ENCODE measurements at regions not wholly inside any gene's neighbourhood (a gene's known extent, or its start where the extent isn't known, plus 50 kb on each side); places are given as distances from the start of the nearest gene placed in this dataset.

DNA sequence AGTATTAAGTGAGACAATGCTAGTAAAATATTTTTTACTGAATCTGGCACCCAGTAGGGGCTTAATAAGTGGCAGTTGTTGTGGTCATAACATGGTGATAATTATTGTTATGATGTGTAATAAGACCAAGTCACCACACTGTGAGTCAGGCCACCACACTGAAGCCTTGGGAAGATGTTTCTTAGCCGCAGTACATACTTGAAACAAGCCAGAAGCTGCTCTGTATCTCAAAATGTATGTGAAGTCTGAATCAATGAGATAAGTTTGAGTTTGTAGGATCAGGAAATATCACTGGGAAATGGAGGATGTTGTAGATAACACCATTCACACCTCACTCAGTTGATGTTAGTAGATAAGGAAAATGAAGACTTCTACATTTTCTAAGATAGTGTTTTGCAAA is 51.3 kb upstream of the PTPN3 start:
- Histone ChIP-seq H3K27ac (no peak overlapping the region), H3K4me3 (no peak overlapping the region)
- TF ChIP-seq, protein P1, sequence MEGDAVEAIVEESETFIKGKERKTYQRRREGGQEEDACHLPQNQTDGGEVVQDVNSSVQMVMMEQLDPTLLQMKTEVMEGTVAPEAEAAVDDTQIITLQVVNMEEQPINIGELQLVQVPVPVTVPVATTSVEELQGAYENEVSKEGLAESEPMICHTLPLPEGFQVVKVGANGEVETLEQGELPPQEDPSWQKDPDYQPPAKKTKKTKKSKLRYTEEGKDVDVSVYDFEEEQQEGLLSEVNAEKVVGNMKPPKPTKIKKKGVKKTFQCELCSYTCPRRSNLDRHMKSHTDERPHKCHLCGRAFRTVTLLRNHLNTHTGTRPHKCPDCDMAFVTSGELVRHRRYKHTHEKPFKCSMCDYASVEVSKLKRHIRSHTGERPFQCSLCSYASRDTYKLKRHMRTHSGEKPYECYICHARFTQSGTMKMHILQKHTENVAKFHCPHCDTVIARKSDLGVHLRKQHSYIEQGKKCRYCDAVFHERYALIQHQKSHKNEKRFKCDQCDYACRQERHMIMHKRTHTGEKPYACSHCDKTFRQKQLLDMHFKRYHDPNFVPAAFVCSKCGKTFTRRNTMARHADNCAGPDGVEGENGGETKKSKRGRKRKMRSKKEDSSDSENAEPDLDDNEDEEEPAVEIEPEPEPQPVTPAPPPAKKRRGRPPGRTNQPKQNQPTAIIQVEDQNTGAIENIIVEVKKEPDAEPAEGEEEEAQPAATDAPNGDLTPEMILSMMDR (IDR thresholded peaks at IDR 0.05) = no peak
- no peak for DNase-seq (ENCODE audit: low spot score)

GRCh38 chr9:109551651-109552050 is 53.5 kb upstream of the PTPN3 start:
- TF ChIP-seq, protein P1 (IDR thresholded peaks at IDR 0.05) = no peak
- H3K4me3 ChIP-seq = no peak overlapping the region
- H3K27ac ChIP-seq = no peak overlapping the region
- DNase-seq (ENCODE audit: low spot score) = no peak

- no peak for DNase-seq (ENCODE audit: low spot score)
Measured at GRCh38 chr9:109555215-109555614, 57.1 kb upstream of the PTPN3 start.

DNA sequence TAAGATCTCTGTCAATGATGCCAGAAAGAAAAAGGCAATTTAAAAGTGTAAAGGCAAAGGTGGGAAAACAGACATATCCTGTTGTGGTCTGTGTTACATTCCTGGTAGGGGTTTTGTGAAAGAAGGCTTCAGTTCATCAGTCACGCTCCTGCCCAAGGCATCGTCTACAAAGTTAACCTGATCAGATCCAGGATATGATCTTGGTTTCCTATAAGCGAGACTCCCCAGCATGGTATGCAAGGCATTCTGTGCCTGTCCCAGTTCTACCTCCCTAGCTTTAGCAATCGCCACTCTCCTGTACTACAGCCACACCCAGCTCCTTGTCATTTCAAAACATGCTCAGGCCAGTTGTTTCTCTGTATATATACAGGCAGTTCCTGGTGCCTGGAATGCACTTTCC is 58.0 kb upstream of the PTPN3 start:
- DNase-seq (ENCODE audit: low spot score) = no peak
- TF ChIP-seq, protein P1 (IDR thresholded peaks at IDR 0.05) = no peak
- Histone ChIP-seq H3K27ac (no peak overlapping the region), H3K4me3 (no peak overlapping the region)

More at GRCh38 chr9:109555215-109555614, 57.1 kb upstream of the PTPN3 start:
- Histone ChIP-seq H3K27ac (no peak overlapping the region), H3K4me3 (no peak overlapping the region)
- TF ChIP-seq, protein P1 (IDR thresholded peaks at IDR 0.05) = no peak

DNA sequence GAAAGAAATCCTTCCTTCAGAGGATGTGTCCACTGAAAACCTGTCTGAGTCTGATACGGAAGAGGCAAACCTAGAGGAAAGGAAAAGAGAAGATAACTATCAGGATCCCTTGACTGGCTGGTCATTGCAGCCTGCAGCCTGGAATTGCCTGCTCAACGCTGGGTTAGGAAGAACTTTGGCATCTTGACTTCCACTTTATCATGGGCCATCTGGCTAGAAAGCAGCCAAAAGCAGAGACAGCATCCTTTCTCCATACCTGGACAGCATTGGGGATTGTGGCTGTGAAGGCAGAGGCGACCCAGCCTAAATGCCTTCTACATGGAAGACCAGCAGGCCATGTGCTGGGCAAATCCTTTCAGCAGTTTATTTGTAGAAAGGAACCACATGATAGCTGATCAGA is 58.7 kb upstream of the PTPN3 start:
- Histone ChIP-seq H3K4me3 (no peak overlapping the region), H3K27ac (no peak overlapping the region)
- DNase-seq (ENCODE audit: low spot score) = no peak
- TF ChIP-seq, protein P1 (IDR thresholded peaks at IDR 0.05) = no peak

GRCh38 chr9:109557481-109557880 is 59.4 kb upstream of the PTPN3 start:
- TF ChIP-seq, protein P1 (IDR thresholded peaks at IDR 0.05) = no peak
- H3K4me3 ChIP-seq = no peak overlapping the region
- no peak overlapping the region for H3K27ac ChIP-seq
- DNase-seq (ENCODE audit: low spot score) = no peak

GRCh38 chr9:109558718-109559151 is 60.6 kb upstream of the PTPN3 start:
- DNase-seq (ENCODE audit: low spot score) = no peak
- H3K27ac ChIP-seq = no peak overlapping the region
- no peak overlapping the region for H3K4me3 ChIP-seq
- TF ChIP-seq, protein P1 (IDR thresholded peaks at IDR 0.05) = no peak
